ENCODE measurements at regions not wholly inside any gene's neighbourhood (a gene's known extent, or its start where the extent isn't known, plus 50 kb on each side); places are given as distances from the start of the nearest gene placed in this dataset.

DNA sequence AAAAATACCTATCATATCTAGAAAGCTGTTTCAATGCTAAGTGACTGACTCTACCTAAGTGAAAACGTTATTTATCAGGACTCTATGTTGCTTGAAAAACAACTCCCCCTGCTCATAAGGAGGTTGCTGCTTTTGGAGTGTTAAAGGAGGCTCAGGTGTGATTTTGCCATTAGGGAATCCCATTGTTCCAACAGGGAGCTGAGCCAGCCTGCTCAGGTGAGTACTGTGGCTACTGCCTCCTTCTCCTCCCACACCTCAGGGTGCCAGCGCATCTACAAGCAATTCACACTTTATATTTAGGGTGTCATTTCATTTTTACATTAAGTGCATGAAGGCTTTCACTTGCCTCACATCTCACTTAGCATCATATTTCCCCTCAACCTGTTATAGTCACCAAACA is 84.7 kb downstream of the SEM1 start:
- Mint-ChIP-seq H3K27me3 (peaks cover 2% of the 10 kb centered on the region), H3K36me3 (ENCODE audit: low read depth) (no peaks in the 10 kb centered on the region), H3K9me3 (peaks cover 8% of the 10 kb centered on the region), H3K4me3 (no peak overlapping the region), H3K27ac (no peak overlapping the region), H3K4me1 (no peaks in the 10 kb centered on the region)
- no peak for ATAC-seq (ENCODE audit: low read depth)
- DNase-seq = no peak
- TF ChIP-seq, protein P1, sequence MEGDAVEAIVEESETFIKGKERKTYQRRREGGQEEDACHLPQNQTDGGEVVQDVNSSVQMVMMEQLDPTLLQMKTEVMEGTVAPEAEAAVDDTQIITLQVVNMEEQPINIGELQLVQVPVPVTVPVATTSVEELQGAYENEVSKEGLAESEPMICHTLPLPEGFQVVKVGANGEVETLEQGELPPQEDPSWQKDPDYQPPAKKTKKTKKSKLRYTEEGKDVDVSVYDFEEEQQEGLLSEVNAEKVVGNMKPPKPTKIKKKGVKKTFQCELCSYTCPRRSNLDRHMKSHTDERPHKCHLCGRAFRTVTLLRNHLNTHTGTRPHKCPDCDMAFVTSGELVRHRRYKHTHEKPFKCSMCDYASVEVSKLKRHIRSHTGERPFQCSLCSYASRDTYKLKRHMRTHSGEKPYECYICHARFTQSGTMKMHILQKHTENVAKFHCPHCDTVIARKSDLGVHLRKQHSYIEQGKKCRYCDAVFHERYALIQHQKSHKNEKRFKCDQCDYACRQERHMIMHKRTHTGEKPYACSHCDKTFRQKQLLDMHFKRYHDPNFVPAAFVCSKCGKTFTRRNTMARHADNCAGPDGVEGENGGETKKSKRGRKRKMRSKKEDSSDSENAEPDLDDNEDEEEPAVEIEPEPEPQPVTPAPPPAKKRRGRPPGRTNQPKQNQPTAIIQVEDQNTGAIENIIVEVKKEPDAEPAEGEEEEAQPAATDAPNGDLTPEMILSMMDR (IDR thresholded peaks at IDR 0.05) = no peak
- CTCF ChIA-PET = no interaction called here
- intact Hi-C loops (cut with micrococcal nuclease) = no loop called here
- POLR2A ChIA-PET = no interaction called here

DNA sequence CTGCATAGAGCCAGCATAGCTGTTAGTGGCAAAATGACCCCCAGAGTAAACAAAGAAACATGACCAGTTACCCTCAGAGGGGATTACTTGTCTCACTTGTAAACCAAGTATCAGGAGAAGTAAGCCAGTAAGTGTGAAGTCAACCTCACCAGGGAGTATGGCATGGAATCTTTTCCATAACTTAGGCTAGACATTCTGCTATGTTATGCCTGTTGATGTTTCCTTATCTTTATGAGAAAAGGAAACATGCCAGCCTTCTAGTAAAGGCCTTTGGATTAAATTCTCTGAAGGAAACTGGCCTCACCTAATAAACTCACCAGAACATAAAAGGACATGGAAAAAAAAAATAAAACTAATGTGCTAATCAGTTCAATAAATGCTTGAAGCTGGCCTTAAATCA is 87.7 kb downstream of the SEM1 start:
- ChIA-PET CTCF (no interaction called here), POLR2A (no interaction called here)
- Mint-ChIP-seq H3K9me3 (peaks cover 11% of the 10 kb centered on the region), H3K4me1 (no peaks in the 10 kb centered on the region), H3K4me3 (no peak overlapping the region), H3K27ac (no peak overlapping the region), H3K27me3 (no peaks in the 10 kb centered on the region), H3K36me3 (ENCODE audit: low read depth) (no peaks in the 10 kb centered on the region)
- ATAC-seq (ENCODE audit: low read depth) (no peak), DNase-seq (no peak)
- TF ChIP-seq, protein P1 (IDR thresholded peaks at IDR 0.05) = no peak
- intact Hi-C loops (cut with micrococcal nuclease) = no loop called here

- Mint-ChIP-seq H3K4me1 (no peaks in the 10 kb centered on the region), H3K27me3 (no peaks in the 10 kb centered on the region)
- intact Hi-C loops (cut with micrococcal nuclease) = no loop called here
These were observed 95.3 kb downstream of the SEM1 start for GRCh38 chr7:96614154-96614867.

DNA sequence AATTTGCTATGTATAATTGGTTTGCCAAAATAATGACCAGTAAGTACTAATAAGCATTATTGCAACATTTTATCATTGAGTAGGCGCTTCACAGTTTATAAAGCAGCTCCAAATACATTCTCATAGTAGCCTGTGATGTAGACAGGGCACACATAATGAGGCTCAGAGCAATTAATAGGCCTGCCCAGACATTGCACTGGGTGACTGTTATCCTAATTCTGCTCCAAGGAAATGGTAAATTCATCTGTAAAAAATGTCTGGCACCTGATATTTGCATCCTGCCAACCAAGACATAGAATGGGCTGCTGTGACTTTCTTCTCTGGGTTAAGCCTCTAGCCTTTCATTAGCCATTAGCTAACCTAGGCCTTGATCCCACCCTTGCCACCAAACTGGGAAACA is 97.6 kb downstream of the SEM1 start:
- ATAC-seq (ENCODE audit: low read depth) = no peak
- Mint-ChIP-seq H3K27me3 (no peaks in the 10 kb centered on the region), H3K27ac (no peak overlapping the region), H3K4me1 (no peaks in the 10 kb centered on the region), H3K9me3 (peaks cover 10% of the 10 kb centered on the region), H3K4me3 (no peak overlapping the region), H3K36me3 (ENCODE audit: low read depth) (no peaks in the 10 kb centered on the region)
- DNase-seq = no peak
- TF ChIP-seq, protein P1 (IDR thresholded peaks at IDR 0.05) = no peak
- ChIA-PET CTCF (no interaction called here), POLR2A (no interaction called here)
- intact Hi-C loops (cut with micrococcal nuclease) = no loop called here

More at GRCh38 chr7:96614154-96614867, 95.3 kb downstream of the SEM1 start:
- Mint-ChIP-seq H3K9me3 (peaks cover 13% of the 10 kb centered on the region), H3K36me3 (ENCODE audit: low read depth) (no peaks in the 10 kb centered on the region), H3K4me3 (no peak overlapping the region), H3K27ac (no peak overlapping the region)
- ATAC-seq (ENCODE audit: low read depth) (no peak), DNase-seq (no peak)
- CTCF ChIA-PET = no interaction called here
- TF ChIP-seq, protein P1 (IDR thresholded peaks at IDR 0.05) = no peak
- POLR2A ChIA-PET = no interaction called here

GRCh38 chr7:96605045-96605716 is 104.5 kb downstream of the SEM1 start:
- no peak overlapping the region for H3K4me3 Mint-ChIP-seq
- no peak overlapping the region for H3K27ac Mint-ChIP-seq
- no peak for DNase-seq
- H3K36me3 Mint-ChIP-seq (ENCODE audit: low read depth) = no peaks in the 10 kb centered on the region
- ChIA-PET POLR2A (no interaction called here), CTCF (interaction anchor here (0.9 kb wide), 1 partner anchor 689 kb away, joined by 3 read pairs; no protein-coding TSS in a partner anchor)
- no peaks in the 10 kb centered on the region for H3K4me1 Mint-ChIP-seq
- intact Hi-C loops (cut with micrococcal nuclease) = no loop called here
- H3K9me3 Mint-ChIP-seq = no peaks in the 10 kb centered on the region
- TF ChIP-seq, protein P1 (IDR thresholded peaks at IDR 0.05) = no peak
- ATAC-seq (ENCODE audit: low read depth) = no peak
- no peaks in the 10 kb centered on the region for H3K27me3 Mint-ChIP-seq

All from activated B cell treated with CpG ODN at 0.5 μM for 24 hours (primary cell).